PC-9 (cell line): ENCODE measurements at regions not wholly inside any gene's neighbourhood (a gene's known extent, or its start where the extent isn't known, plus 50 kb on each side); places are given as distances from the start of the nearest gene placed in this dataset.
"Not testable (repeated sequence)": the region's sequence is repeated elsewhere in the genome, so short reads cannot be mapped to it uniquely, and the experiment has no call there.

Experiments
- BruUV-seq: library from RNA; stranded (reverse); fragments of 400-500 nt; replicated peaks from 2 replicates; lab custom pipeline; 2021; lab: Mats Ljungman, UMichigan
- CTCF ChIA-PET: fragments of 300-600 bp; sonication (Branson Sonifier 250); formaldehyde crosslinking; loops from one replicate; lab custom pipeline; 2022; ENCODE audit warnings: antibody characterized with exemption; lab: Charles Lee
- POLR2A ChIA-PET: fragments of 300-600 bp; sonication (Branson Sonifier 250); formaldehyde crosslinking; loops from one replicate; lab custom pipeline; 2022; ENCODE audit warnings: antibody characterized with exemption; ENCODE audit not compliant: unreplicated experiment; lab: Charles Lee
- DNase-seq, 2 experiments: peaks; one replicate each; pipeline versions ENCODE4 v3.0.0 to v3.0.0-alpha.2; 2015 to 2022; ENCODE audit warnings: mixed read lengths in 1 of 2
- H2AFZ ChIP-seq: fragments of 200-600 bp; sonication (generic); 2 replicates; pipeline ENCODE4 v1.8.1; 2017; ENCODE audit warnings: antibody characterized with exemption
- H3F3A ChIP-seq: fragments of 200-600 bp; sonication (generic); 2 replicates; pipeline ENCODE4 v1.8.1; 2017; ENCODE audit warnings: antibody characterized with exemption, mild to moderate bottlenecking, low read depth; ENCODE audit not compliant: insufficient read depth
- H3K27ac ChIP-seq: fragments of 200-600 bp; sonication (generic); 2 replicates; pipeline ENCODE4 v1.6.1; 2016; ENCODE audit warnings: mixed run types
- H3K27me3 ChIP-seq: fragments of 200-600 bp; sonication (generic); 2 replicates; pipeline ENCODE4 v1.6.1; 2016; ENCODE audit warnings: low read depth, mixed run types; ENCODE audit not compliant: insufficient read depth
- H3K36me3 ChIP-seq: fragments of 200-600 bp; sonication (generic); 2 replicates; pipeline ENCODE4 v1.6.1; 2016; ENCODE audit warnings: low read depth, mixed run types
- H3K4me1 ChIP-seq: fragments of 200-600 bp; sonication (generic); replicated peaks from 2 replicates; pipeline ENCODE4 v1.6.1; 2016; ENCODE audit warnings: mixed run types; ENCODE audit not compliant: insufficient read depth
- H3K4me2 ChIP-seq: fragments of 200-600 bp; sonication (generic); 2 replicates; pipeline ENCODE4 v1.6.1; 2017; ENCODE audit warnings: mixed run types
- H3K4me3 ChIP-seq: fragments of 200-600 bp; sonication (generic); 2 replicates; pipeline ENCODE4 v1.6.1; 2016; ENCODE audit warnings: mixed run types
- H3K79me2 ChIP-seq: fragments of 200-600 bp; sonication (generic); 2 replicates; pipeline ENCODE4 v1.6.1; 2017; ENCODE audit warnings: low read depth, mixed run types
- H3K9me2 ChIP-seq: fragments of 200-600 bp; sonication (generic); 2 replicates; pipeline ENCODE4 v1.8.1; 2017; ENCODE audit warnings: mild to moderate bottlenecking; ENCODE audit not compliant: insufficient read depth
- H3K9me3 ChIP-seq: fragments of 200-600 bp; sonication (generic); 2 replicates; pipeline ENCODE4 v1.8.1; 2016; ENCODE audit warnings: low read depth; ENCODE audit not compliant: insufficient read depth
- H4K20me1 ChIP-seq: fragments of 200-600 bp; sonication (generic); 2 replicates; pipeline ENCODE4 v1.8.1; 2017; ENCODE audit not compliant: insufficient read depth
- EZH2 ChIP-seq: fragments of 200-600 bp; sonication (generic); IDR thresholded peaks from 2 replicates; pipeline ENCODE4 v1.8.0; 2017; ENCODE audit warnings: antibody characterized with exemption, low read depth
- intact Hi-C: fragments of 100-400 bp; cut with micrococcal nuclease; formaldehyde crosslinking; loops from one replicate; pipeline ENCODE4 v1.10.0; 2022; ENCODE audit not compliant: unreplicated experiment
- TF ChIP-seq, protein P1 (sequence below): fragments of 200-600 bp; sonication (generic); conservative IDR thresholded peaks from 2 replicates; pipeline ENCODE4 v1.6.1; 2017; ENCODE audit warnings: mixed run types, antibody characterized with exemption, mild to moderate bottlenecking, moderate library complexity

DNA sequence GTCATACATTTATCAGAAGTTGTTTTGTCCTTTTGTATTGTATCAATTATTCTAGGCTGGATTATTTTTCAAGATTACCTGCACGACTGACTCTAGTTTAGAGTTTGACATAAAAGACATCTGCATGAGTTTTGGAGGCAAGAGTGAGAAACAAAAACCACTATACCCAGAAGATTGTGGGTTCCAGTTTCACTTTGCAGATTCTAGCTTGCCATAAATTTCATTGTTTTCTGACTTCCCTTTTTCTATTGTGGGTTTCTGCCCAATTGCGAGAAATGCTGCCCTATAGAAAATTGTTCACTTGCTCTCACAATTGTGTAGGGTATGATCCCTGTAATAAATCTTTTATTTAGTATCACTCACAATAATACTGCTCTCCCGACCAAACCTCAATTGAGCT, 1043.4 kb upstream of the CDH10 start:
- no peak overlapping the region for H3K4me3 ChIP-seq
- ChIA-PET POLR2A (no interaction called here), CTCF (no interaction called here)
- H2AFZ ChIP-seq, result no peak overlapping the region
- TF ChIP-seq, protein P1, sequence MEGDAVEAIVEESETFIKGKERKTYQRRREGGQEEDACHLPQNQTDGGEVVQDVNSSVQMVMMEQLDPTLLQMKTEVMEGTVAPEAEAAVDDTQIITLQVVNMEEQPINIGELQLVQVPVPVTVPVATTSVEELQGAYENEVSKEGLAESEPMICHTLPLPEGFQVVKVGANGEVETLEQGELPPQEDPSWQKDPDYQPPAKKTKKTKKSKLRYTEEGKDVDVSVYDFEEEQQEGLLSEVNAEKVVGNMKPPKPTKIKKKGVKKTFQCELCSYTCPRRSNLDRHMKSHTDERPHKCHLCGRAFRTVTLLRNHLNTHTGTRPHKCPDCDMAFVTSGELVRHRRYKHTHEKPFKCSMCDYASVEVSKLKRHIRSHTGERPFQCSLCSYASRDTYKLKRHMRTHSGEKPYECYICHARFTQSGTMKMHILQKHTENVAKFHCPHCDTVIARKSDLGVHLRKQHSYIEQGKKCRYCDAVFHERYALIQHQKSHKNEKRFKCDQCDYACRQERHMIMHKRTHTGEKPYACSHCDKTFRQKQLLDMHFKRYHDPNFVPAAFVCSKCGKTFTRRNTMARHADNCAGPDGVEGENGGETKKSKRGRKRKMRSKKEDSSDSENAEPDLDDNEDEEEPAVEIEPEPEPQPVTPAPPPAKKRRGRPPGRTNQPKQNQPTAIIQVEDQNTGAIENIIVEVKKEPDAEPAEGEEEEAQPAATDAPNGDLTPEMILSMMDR, result no peak
- no peak for TF ChIP-seq EZH2
- no peaks in the 10 kb centered on the region for H3K9me3 ChIP-seq
- no peak overlapping the region for H3K27ac ChIP-seq
- no peaks in the 10 kb centered on the region for H3K27me3 ChIP-seq
- intact Hi-C loops, result no loop called here
- no peak for DNase-seq
- H4K20me1 ChIP-seq, result no peaks in the 10 kb centered on the region
- H3K79me2 ChIP-seq, result no peaks in the 10 kb centered on the region
- no peaks in the 10 kb centered on the region for H3K36me3 ChIP-seq
- no peak overlapping the region for H3K4me2 ChIP-seq
- no TSS peak for BruUV-seq
- H3K9me2 ChIP-seq, result no peaks in the 10 kb centered on the region; the same call in 1 of the 2 replicates
- no peaks in the 10 kb centered on the region for H3K4me1 ChIP-seq
- no peaks in the 10 kb centered on the region for H3F3A ChIP-seq

DNA sequence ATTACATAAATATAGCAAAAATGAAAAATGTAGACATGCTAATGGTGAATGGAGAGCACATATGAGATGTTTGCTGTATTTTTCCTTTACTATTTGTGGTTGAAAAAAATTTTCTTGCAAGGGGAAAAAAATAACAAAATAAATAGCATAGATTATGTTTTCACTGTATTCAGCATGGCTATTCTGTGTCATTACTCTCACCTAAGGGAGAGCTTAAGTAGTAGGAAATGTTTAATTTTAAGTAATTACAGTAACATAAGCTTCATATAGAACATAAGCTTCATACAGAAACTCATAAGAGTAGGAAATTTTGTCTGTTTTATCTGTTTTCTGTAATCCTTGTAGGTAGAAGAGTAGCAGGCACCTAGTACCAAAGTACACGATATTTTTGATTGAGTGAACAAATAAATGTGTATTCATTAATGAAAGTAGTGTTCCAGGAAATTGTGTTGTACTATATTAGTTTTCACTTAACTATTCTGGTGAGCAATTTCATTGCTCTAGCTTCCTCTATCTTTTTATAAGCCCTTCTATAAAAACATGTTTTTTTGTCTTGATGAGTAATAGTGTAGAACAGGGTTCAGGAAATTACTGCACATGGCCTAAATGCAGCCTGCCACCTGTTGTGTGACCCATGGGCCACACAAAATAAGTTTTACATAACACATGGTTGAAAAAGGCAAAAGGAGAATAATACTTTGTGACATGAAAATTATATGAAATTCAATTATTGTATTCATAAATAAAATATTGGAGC, 1025.0 kb upstream of the CDH10 start:
- H3K9me2 ChIP-seq, result no peaks in the 10 kb centered on the region
- POLR2A ChIA-PET, result no interaction called here
- intact Hi-C loops, result no loop called here

GRCh38 chr5:25662610-25663009, 1017.8 kb upstream of the CDH10 start:
- ChIA-PET POLR2A (no interaction called here), CTCF (no interaction called here)
- Histone ChIP-seq H3K79me2 (no peaks in the 10 kb centered on the region), H4K20me1 (no peaks in the 10 kb centered on the region), H3K36me3 (no peaks in the 10 kb centered on the region), H3K4me3 (no peak overlapping the region), H3K9me3 (peaks cover 5% of the 10 kb centered on the region; the same call in 1 of the 2 replicates), H3K27me3 (no peaks in the 10 kb centered on the region), H3K9me2 (no peaks in the 10 kb centered on the region), H3K4me2 (no peak overlapping the region), H3K27ac (no peak overlapping the region), H2AFZ (no peak overlapping the region), H3F3A (no peaks in the 10 kb centered on the region), H3K4me1 (no peaks in the 10 kb centered on the region)
- intact Hi-C loops, result no loop called here
- no TSS peak for BruUV-seq
- TF ChIP-seq EZH2, result no peak
- TF ChIP-seq, protein P1, result no peak
- DNase-seq, result no peak

More for the DNA sequence above, 1025.0 kb upstream of the CDH10 start:
- Histone ChIP-seq H2AFZ (no peak overlapping the region), H3K27ac (no peak overlapping the region), H3K36me3 (no peaks in the 10 kb centered on the region), H3K4me2 (no peak overlapping the region), H3K79me2 (no peaks in the 10 kb centered on the region), H3K27me3 (no peaks in the 10 kb centered on the region), H4K20me1 (no peaks in the 10 kb centered on the region), H3K4me3 (no peak overlapping the region), H3K4me1 (no peaks in the 10 kb centered on the region), H3F3A (no peaks in the 10 kb centered on the region), H3K9me3 (no peaks in the 10 kb centered on the region)
- no TSS peak for BruUV-seq
- DNase-seq, result no peak
- CTCF ChIA-PET, result no interaction called here
- no peak for TF ChIP-seq EZH2
- TF ChIP-seq, protein P1, result no peak

DNA sequence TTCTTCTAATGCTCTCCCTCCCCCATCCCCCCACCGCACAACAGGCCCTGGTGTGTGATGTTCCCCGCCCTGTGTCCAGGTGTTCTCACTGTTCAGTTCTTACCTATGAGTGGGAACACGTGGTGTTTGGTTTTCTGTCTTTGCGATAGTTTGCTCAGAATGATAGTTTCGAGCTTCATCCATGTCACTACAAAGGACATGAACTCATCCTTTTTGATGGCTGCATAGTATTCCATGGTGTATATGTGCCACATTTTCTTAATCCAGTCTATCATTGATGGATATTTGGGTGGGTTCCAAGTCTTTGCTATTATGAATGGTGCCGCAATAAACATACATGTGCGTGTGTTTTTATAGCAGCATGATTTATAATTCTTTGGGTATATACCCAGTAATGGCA, 1005.5 kb upstream of the CDH10 start:
- DNase-seq, CTCF ChIA-PET, H3K4me2 ChIP-seq, intact Hi-C loops, H3K9me3 ChIP-seq, H3K79me2 ChIP-seq, H3K27ac ChIP-seq, BruUV-seq, H3K4me3 ChIP-seq, H3F3A ChIP-seq, H4K20me1 ChIP-seq, H3K4me1 ChIP-seq, POLR2A ChIA-PET, H3K27me3 ChIP-seq, H3K36me3 ChIP-seq, H2AFZ ChIP-seq, H3K9me2 ChIP-seq: not testable (repeated sequence)
